ENCODE measurements at regions not wholly inside any gene's neighbourhood (a gene's known extent, or its start where the extent isn't known, plus 50 kb on each side); places are given as distances from the start of the nearest gene placed in this dataset.
"Not testable (repeated sequence)": the region's sequence is repeated elsewhere in the genome, so short reads cannot be mapped to it uniquely, and the experiment has no call there.

DNA sequence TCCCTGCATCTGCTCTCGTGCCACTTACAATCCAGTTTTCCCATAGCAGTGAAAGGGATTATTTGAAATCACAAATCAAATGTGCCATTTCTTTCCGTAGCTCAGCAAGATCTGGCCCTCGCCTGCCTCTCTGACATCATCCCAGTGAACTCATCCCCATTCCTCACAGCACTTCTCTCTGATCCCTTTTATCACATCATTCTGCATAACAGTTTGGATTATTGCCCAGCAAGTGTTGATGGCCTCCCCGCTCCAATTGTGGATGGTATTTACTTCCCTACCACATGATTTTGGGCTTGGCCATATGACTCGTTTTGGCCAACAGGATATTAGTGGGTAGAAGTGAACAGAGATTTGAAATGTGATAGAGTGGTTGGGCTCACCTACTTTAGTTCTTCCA lies 185.0 kb downstream of the NPIPA7 start:
- DNase-seq, result not testable (repeated sequence)

DNA sequence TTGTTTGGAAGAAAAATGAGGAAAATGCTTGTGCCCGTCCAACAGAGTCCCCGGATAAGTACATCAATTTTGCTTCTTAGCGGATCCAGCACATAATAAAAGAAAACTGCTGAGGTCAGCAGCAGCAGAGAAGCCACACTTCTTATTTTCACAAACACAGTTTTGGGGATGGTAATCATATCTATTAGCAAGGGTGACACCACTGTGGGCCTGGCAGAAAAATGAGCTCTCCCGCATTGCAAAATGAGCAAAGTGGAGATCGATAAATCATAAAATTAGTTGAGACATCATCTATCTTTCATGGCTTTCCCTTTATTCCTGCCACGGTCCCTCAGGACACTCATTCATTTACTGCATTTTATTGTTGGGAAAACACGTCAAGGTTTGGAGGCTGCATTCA lies 186.4 kb downstream of the NPIPA7 start:
- not testable (repeated sequence) for DNase-seq

DNA sequence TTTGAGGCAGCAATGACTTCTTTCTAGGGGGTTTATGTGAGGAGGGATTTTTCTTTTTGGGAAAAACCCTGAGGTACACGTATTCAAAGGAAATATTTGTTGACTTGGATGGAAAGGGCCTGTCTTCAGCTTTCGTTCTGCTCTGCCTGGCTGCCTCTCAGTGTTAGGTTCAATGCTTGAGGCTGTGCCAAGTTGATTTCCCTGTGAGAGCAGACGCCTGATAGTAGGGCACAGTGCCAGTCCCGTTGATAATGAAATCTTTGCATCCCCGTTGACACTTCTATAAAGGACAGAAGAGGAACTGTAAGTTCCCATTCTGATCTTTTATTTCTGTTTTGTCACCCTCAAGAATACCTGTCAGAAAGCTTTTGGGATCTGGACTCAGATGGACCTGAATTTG lies 191.1 kb downstream of the NPIPA7 start:
- DNase-seq, result not testable (repeated sequence)

DNA sequence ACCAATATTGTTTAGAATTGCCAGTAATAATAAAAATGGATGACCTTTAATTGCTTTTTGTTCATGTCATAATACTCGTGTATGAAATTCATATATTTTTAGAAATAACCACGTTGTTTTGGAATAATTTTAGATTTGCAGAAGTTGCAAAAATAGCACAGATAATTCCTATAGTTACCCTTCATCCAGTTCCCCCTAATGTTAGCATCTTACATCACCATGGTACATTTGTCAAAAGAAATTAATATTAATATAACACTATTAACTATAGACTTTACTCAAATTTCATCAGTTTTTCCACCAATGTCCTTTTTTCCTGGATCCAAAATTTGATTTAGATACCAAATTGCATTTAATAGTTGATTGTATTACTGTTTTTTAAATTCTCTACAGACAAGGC lies 191.9 kb downstream of the NPIPA7 start:
- not testable (repeated sequence) for DNase-seq

DNA sequence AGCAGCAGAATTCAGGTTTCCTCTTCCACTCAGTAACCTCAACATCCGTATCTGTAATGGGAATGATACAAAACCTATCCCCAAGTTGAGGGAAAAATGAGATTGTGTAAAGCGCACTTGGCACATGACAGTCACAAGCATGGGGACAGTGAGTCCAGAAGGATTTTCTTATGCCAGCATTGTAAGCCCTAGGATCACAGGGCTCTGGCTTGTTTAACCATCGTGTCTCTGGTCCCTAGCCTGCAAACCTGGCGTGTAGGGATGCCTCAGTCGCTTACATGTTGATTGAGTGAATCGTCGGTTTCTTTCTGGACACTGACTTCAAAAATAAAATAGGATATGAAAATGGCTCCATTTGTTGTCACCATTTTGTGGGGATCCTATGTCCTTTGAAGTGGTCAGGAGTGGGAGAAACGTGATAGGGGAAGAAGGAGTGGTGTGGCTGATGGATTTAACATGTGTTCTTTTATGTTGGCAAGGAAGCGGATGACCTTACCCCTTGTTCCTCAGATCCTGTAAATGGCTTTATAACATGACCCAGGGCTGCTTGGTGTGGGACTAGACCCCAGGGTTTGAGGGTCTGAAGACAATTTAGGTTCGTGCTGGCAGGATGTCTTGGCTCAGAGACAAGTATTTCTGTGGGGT lies 193.3 kb downstream of the NPIPA7 start:
- DNase-seq, result not testable (repeated sequence)

DNA sequence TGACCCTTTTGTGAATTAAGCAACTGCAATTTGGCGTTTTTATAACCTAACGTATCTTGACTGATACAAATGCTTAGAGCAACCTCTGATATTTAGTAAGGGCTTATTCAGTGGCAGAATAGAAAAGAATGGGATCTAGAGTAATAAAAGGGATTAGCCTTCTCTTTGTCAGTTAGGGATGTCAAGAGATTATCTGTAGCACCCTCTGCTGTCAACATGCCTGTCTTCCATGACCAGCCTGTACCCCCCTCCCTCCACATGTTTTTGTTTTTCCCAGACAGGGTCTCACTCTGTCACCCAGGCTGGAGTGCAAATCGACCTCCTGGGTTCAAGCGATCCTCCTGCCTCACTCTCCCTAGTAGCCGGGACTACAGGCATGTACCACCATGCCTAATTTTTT lies 198.1 kb downstream of the NPIPA7 start:
- DNase-seq, result not testable (repeated sequence)

DNA sequence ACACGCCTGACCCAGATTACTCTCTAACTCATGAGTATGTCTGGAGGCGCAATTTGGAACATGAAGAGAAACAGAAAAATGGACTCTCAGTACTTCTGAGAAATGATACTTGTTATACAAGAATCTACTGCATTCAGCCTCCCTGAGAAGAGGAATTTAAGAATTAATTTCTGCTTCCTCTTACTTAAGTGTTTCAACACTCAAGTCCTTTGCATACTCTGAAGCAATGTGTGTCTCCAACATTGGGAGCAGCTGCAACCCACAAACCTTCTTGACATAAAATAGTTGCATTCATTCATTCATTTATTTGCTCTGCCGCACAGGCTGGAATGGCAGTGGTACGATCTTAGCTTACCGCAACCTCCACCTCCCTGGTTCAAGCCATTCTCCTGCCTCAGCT lies 199.8 kb downstream of the NPIPA7 start:
- no peak for DNase-seq

DNA sequence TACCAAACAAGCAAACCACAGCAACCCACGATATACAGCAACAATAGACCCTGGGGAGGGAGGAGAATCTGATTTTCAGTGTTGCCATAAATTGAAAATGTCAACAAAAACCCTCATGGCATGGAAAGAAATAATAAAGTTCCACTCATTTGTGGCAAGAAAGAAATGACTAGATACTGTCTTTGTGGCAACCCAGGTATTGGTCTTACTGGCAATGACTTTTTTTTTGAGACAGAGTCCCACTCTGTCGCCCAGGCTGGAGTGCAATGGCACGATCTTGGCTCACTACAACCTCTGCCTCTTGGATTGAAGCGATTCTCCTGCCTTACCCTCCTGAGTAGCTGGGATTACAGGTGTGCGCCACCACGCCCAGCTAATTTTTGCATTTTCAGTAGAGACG lies 204.0 kb downstream of the NPIPA7 start:
- DNase-seq, result not testable (repeated sequence)

DNA sequence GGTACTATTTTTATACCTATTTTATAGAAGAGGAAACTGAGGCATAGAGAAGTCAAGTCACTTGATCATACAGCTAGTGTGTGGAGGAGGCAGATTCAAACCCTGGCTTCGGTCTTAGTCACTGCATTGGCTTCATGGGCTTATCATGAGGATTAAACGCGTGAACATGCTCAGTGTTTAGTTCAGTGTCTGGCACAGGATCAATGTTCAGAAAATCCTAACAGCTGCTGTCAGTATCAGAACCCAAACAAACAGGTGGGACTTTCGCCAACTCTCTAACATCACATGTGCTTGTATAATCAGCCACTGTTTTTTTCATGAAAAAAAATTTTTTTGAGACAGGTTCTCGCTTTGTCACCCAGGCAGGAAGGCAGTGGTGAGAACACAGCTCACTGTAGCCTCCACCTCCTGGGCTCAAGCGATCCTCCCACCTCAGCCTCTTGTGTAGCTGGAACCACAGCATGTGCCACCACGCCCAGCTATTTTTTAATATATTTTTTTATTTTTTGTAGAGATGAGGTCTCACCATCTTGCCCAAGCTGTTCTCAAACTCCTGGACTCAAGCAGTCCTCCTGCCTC lies 207.2 kb downstream of the NPIPA7 start:
- not testable (repeated sequence) for DNase-seq

DNA sequence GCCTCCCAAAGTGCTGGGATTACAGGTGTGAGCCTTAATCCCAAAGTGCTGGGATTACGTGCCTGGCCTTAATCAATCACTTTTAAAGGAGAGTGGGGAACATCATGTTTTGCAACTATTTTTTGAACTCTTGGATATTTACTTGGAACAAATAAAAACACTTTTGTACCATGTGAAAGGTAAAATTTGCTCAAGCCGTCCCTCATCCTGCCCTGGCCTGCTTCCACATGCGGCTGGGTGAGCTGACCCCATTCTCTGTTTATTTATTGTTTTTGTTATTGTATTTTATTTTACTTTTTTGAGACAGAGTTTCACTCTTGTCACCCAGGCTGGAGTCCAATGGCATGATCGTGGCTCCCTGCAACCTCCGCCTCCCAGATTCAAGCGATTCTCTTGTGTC lies 208.0 kb downstream of the NPIPA7 start:
- DNase-seq, result not testable (repeated sequence)

DNA sequence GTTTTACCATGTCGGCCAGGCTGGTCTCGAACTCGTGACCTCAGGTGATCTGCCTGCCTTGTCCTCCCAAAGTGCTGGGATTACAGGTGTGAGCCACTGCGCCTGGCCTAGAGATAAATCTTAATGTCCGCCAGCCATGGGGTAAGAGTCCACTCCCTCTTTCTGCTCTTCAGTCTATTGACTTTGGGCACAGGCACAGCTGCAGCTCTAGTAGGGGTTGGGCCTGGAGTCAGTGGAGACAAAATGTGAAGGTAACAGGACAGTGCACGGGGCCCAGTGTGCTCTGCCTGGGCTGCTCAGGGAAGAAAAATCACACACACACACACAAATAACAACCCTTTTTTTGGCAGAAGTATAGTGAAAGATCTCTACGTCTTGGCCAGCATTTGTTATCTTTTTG lies 209.5 kb downstream of the NPIPA7 start:
- DNase-seq, result not testable (repeated sequence)

DNA sequence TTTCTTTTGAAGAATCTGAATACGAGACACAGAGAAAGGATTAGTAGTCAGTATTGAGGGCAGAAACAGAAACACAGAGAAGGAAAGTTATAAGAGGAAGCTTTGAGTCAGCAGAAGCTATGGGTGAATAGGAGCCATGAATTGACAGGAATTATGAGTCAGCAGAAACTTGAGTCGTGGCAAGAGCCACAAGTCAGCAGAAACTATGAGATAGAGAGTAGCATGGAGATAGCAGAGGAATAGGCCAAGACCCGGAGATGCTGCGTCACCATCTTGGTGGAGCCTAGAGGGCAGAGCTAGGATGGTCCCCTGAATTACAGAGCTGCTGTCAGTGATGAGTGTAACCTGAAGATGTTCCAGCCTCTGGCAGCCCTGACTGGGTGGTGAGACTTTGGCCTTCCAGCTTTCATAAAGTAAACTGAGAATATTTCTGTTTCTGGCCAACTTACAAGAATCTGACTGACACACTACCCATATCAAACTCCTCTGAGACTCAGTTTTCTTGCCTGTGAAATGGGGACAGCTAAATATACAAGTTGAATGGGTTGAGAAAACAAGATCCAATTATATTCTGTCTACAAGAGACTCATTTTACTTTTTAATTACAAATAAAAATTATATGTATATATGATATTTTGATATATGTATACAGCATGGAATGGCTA lies 211.8 kb downstream of the NPIPA7 start:
- not testable (repeated sequence) for DNase-seq

DNA sequence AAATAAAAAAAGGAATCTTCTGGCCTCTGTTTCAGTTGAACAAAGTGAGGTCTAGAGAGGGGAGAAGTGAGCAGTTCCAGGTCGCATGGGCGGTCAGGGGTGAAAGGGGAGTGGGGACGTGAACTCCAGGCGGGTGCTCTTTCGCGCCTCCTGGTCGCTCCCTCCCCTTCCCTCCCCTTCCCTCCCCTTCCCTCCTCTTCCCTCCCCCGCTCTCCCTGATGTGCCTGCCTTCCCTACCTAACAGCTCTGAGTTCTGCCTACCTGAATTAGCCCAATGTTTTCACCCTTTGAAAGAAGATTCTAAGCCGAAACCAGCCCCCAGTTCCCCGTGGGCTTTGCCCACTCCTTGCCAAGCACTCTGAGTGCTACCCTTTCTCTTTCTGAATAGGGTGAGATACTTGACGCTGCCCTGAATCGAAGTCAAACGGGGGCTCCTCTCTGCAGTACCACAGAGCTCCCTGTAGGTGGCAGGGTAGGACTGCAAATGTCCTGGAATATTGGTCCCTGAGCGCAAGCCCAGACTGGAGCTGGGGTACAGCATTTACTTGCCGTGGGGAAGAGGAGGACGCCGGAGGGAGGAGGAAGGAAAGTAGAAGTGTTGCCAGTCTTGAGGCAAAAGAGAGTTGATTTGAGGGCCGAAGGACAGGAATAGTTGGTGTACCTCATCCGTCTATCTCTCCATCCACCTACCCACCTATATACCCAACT lies 214.4 kb downstream of the NPIPA7 start:
- DNase-seq, result peak; percentile 54

DNA sequence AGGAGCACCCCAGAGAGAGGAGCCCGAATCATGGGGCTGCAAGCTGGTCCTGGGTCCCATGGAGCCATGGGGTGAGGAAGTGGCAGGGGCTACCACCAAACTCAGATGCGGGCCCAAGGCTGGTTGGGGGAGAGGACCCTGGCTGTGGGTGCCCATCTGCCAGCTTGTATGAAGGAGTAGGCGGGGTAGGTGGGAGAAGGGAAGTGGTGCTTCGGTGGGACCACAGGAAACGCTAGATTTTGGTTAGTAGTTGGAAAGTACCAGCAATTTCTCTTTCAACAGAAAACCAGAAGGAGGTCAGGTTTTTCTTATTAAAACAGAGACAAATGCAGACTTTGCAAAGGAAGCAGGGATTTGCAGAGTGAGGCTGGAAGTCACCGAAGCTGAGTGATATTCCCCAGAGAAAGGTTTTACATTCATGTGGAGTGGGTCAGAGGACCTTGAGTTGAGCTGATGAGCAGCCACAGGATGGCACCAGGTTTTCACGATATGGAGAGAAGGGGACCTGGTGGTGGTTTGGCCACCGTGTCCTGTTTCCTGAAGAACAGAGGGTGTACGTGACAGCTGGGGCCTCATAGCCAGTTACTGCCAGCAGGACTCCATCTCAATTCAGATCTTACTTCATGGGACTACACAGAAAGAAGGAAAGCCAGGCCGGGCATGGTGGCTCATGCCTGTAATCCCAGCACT lies 216.2 kb downstream of the NPIPA7 start:
- not testable (repeated sequence) for DNase-seq

DNA sequence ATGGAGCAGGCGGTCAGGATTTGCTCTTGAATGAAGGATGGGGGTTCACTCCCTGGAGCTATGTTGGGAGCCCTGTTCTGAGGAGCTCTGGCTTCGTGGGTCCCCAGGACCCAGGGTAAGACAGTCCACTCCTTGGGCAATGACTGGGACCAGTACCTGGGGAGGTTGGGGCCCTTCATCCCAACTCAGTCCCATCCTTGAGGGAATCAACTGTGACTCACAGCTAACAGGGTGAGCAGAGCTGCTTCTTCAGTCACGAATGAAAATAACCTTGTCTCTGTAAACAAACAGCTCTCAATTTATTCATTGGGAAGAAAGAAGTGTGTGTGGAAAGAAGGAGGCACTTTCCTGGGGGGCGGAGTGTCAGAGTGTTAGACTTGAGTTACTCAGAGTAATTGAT lies 222.3 kb downstream of the NPIPA7 start:
- DNase-seq, result not testable (repeated sequence)

DNA sequence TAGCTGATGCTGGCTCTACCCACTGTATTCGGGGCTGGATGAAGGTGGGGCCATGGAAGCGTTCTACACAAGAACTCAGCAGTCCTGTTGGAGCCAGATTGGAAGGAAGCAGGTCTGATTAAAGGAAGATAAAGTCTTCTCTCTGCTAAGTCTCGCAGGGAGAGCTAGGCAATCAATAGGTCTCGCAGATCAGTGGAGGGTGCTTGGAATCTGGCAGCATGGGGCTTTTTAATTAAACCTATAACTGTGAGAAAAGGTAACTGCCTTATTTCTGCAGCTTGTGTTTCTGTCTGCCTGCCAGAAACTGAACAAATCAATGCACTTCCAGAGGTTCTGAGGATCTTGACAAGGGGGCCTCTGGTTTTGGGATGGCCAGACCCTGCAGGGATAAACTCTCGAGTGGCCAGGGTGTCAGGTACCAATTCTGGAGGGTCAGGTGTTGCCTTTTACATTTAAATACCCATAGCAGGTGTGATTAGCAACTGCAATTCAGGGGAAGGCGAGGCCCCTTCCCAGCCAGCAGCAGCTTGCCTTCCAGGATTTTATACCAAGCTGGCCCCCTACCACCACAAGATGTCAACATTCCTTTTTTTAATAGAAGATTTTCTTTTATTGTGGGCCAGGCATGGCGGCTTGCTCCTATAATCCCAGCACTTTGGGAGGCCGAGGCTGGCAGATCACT lies 228.6 kb downstream of the NPIPA7 start:
- DNase-seq, result not testable (repeated sequence)

DNA sequence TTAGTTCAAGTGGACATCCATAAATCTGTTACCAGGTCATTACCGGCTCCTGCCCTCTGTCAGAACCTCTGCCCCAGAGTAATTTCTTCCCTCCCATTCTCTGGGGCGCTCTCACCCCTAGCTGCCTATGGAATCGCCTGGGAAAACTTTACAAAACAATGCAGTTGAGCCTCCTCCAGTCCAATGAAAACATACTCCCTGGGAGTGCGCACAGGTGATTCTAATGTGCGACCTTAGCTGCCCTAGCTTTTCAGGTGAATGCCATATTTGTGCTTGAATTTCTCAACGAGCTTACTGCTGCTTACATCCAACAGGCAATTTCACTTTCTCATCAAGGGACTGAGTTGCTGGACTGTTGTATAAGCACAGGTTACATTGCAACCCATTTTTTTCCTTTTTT lies 230.7 kb downstream of the NPIPA7 start:
- not testable (repeated sequence) for DNase-seq

DNA sequence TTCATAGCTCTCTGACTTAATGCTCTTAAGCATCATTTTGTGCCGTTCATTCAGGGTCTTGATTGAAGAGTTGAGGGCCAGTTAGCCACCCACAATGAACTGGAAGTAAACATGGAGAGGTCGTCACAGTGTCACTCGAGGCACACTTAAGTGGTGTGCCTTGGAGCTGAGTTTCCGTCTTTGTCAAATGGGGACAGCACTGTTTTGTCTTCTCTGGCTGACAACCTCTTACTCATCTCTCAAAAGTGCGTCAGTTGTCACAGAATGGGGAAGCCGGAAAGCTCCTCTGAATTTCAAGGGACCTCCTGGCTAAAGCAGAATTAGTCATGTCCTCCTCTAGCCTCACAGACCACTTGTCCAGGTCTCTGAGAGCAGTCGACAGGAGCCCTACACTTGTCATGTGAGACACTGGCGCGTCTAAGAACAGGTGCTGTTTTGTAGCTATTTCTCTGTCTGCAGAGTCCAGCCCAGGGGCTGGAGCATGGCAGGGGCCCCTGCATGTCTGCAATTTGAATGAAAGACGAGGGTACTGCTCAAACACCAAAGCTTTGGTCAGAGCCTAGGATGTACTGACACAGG lies 231.5 kb downstream of the NPIPA7 start:
- DNase-seq, result not testable (repeated sequence)

DNA sequence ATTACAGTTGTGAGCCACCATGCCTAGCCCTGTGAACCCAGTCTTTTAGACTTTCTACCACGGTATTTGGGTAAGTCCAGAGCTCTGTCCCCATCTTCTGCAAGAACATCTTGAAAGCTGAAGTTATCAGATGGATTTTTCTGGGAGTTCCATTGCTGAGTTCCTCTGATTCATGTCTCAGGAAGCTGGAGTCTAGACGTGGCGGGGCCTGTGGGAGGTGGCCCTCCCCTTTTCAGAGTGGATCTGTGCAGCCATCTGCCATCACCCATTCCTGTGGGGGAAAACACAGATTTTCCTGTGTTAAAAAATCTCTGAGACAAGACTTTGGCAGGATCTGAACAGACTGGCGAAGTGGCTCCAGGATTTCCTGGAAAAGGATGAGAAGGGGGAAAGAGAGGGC lies 234.3 kb downstream of the NPIPA7 start:
- DNase-seq, result not testable (repeated sequence)

DNA sequence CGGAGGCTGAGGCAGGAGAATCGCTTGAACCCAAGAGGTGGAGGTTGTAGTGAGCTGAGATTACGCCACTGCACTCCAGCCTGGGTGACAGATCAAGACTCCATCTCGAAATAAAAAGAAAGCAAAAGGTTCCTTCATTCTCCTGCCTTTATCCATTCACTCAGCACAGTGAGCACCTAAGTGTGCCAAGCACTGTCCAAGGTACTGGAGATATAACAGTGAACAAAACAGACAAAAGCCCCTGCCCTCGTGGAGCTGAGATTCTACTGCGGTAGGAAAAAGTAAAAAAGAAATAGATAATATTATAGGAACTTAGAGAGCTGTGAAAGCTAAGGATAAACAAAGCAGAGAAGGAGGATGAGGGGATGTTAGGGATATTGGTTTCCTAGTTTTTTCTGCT lies 235.5 kb downstream of the NPIPA7 start:
- not testable (repeated sequence) for DNase-seq

DNA sequence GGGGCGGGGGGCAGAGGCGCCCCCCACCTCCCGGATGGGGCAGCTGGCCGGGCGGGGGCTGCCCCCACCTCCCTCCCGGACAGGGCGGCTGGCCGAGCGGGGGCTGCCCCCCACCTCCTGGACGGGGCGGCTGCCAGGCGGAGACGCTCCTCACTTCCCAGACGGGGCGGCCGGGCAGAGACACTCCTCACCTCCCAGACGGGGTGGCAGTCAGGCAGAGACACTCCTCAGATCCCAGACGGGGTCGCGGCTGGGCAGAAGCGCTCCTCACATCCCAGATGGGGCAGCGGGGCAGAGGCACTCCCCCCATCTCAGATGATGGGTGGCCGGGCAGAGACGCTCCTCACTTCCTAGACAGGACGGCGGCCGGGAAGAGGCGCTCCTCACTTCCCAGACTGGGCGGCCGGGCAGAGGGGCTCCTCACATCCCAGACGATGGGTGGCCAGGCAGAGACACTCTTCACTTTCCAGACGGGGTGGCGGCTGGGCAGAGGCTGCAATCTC lies 240.1 kb downstream of the NPIPA7 start:
- not testable (repeated sequence) for DNase-seq

DNA sequence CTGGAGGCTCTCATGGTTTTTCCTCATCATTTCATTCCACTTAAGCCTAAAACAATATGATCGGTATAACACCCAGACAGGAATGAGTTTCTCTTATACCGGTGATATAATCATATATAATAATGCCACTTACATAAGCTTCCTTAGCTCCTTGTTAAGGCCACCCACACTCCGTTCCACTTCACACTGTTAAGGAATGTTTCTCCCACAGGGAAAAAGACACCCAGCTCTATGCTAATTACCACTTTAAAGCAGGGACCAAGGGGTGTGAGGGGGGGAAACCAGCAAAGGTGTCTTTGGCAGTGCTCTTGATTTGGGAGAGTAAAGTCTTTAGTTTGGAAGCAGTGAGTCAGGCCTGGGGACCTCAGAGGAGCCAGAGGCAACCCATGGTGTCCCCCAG lies 245.4 kb downstream of the NPIPA7 start:
- DNase-seq, result not testable (repeated sequence)

All from activated T-cell treated with anti-CD3 and anti-CD28 coated beads, Interleukin-2, amount 50 U/mL, for 1 hour (primary cell).